H1 (cell line): ENCODE measurements at regions not wholly inside any gene's neighbourhood (a gene's known extent, or its start where the extent isn't known, plus 50 kb on each side); places are given as distances from the start of the nearest gene placed in this dataset.

ENCODE experiments used
- BACH1 ChIP-seq: IDR thresholded peaks from 2 replicates; pipeline ENCODE4 v1.6.1; 2012; ENCODE audit warnings: low read length, improper control_type of control experiment
- BRCA1 ChIP-seq: IDR thresholded peaks from 2 replicates; pipeline ENCODE4 v1.6.1; 2012; ENCODE audit warnings: low read depth, low read length, improper control_type of control experiment
- CTBP2 ChIP-seq: IDR thresholded peaks from 2 replicates; pipeline ENCODE4 v1.7.0; 2011; ENCODE audit warnings: borderline replicate concordance, mild to moderate bottlenecking, moderate library complexity, mixed read lengths, low read length; ENCODE audit not compliant: insufficient read depth, insufficient read length
- E2F6 ChIP-seq: IDR thresholded peaks from 2 replicates; pipeline ENCODE4 v1.6.1; 2012; ENCODE audit warnings: inconsistent platforms
- EP300 ChIP-seq, 2 experiments: IDR thresholded peaks; 1 replicate in 1 of 2; 2 replicates in 1 of 2; pipeline ENCODE4 v1.6.1; 2011 to 2012; ENCODE audit warnings: low read depth in 2 of 2, low read length in 2 of 2, mild to moderate bottlenecking in 2 of 2, borderline replicate concordance in 1 of 2, inconsistent platforms in 1 of 2, moderate library complexity in 1 of 2
- FOSL1 ChIP-seq: IDR thresholded peaks from 2 replicates; pipeline ENCODE4 v1.6.1; 2011; ENCODE audit warnings: mild to moderate bottlenecking, low read depth, low read length, moderate library complexity; ENCODE audit not compliant: insufficient read depth
- GTF2F1 ChIP-seq: IDR thresholded peaks from 2 replicates; pipeline ENCODE4 v1.6.1; 2012; ENCODE audit warnings: low read depth, low read length, improper control_type of control experiment, borderline replicate concordance
- HDAC2 ChIP-seq, 2 experiments: fragments of 300-600 bp in 1 of 2; sonication (generic) in 1 of 2; IDR thresholded peaks; 2 replicates each; pipeline ENCODE4 v1.6.1; 2011 to 2012; ENCODE audit warnings: low read depth in 2 of 2, low read length in 2 of 2, mild to moderate bottlenecking in 2 of 2, moderate library complexity in 2 of 2, borderline replicate concordance in 1 of 2, inconsistent platforms in 1 of 2
- JUND ChIP-seq: IDR thresholded peaks from 2 replicates; pipeline ENCODE4 v1.6.1; 2011; ENCODE audit warnings: mild to moderate bottlenecking, improper control_type of control experiment, low read length
- KDM5A ChIP-seq: fragments of 200-600 bp; IDR thresholded peaks from 2 replicates; pipeline ENCODE4 v1.7.1; 2012; ENCODE audit warnings: mild to moderate bottlenecking, low read length, inconsistent platforms, mixed read lengths
- MAFK ChIP-seq: IDR thresholded peaks from 2 replicates; pipeline ENCODE4 v1.6.1; 2012; ENCODE audit warnings: low read depth, mild to moderate bottlenecking, improper control_type of control experiment, low read length
- POLR2A ChIP-seq, 2 experiments: IDR thresholded peaks; 1 replicate in 1 of 2; 2 replicates in 1 of 2; pipeline ENCODE4 v1.6.1; 2011; ENCODE audit warnings: low read depth in 2 of 2, low read length in 2 of 2, mild to moderate bottlenecking in 2 of 2; ENCODE audit errors: control extremely low read depth in 1 of 2
- RFX5 ChIP-seq: IDR thresholded peaks from 2 replicates; pipeline ENCODE4 v1.6.1; 2011; ENCODE audit warnings: low read depth, low read length, improper control_type of control experiment, borderline replicate concordance
- SIX5 ChIP-seq: IDR thresholded peaks from 2 replicates; pipeline ENCODE4 v1.6.1; 2011; ENCODE audit warnings: mild to moderate bottlenecking, low read depth, low read length
- SUZ12 ChIP-seq: fragments of 200-600 bp; sonication (generic); IDR thresholded peaks from 2 replicates; pipeline ENCODE4 v1.6.1; 2012; ENCODE audit warnings: mild to moderate bottlenecking, inconsistent platforms, low read length, moderate library complexity, mixed read lengths
- TAF7 ChIP-seq: optimal IDR thresholded peaks from 2 replicates; pipeline ENCODE3; 2011; ENCODE audit warnings: low read depth, mild to moderate bottlenecking, inconsistent platforms, low read length, moderate library complexity, borderline replicate concordance
- TBP ChIP-seq: IDR thresholded peaks from 2 replicates; pipeline ENCODE4 v1.6.1; 2011; ENCODE audit warnings: low read depth, low read length, improper control_type of control experiment
- TF ChIP-seq, protein P1 (sequence below): IDR thresholded peaks from 2 replicates; pipeline ENCODE4 v1.6.1; 2012; ENCODE audit warnings: low read length, inconsistent platforms

- no peak for TF ChIP-seq GTF2F1
- TF ChIP-seq BRCA1, result no peak
- no peak for TF ChIP-seq CTBP2
- TF ChIP-seq KDM5A, result no peak
- TF ChIP-seq RFX5, result no peak
- peak; percentile 23 for TF ChIP-seq TAF7
- TF ChIP-seq FOSL1, result no peak
- TF ChIP-seq POLR2A (IDR thresholded peaks at IDR 0.05; ENCODE audit: control extremely low read depth in 1 of 2, low read depth in 2 of 2, low read length in 2 of 2), result no peak
- TF ChIP-seq MAFK, result no peak
- no peak for TF ChIP-seq EP300 (IDR thresholded peaks at IDR 0.05; ENCODE audit: borderline replicate concordance in 1 of 2, low read depth in 2 of 2, low read length in 2 of 2)
- TF ChIP-seq HDAC2 (IDR thresholded peaks at IDR 0.05; ENCODE audit: borderline replicate concordance in 1 of 2, low read depth in 2 of 2, low read length in 2 of 2), result 0 out of 4 replicates have a peak, but pooled peaks of 1 of the 2 experiments have one; percentile 15
- TF ChIP-seq, protein P1, sequence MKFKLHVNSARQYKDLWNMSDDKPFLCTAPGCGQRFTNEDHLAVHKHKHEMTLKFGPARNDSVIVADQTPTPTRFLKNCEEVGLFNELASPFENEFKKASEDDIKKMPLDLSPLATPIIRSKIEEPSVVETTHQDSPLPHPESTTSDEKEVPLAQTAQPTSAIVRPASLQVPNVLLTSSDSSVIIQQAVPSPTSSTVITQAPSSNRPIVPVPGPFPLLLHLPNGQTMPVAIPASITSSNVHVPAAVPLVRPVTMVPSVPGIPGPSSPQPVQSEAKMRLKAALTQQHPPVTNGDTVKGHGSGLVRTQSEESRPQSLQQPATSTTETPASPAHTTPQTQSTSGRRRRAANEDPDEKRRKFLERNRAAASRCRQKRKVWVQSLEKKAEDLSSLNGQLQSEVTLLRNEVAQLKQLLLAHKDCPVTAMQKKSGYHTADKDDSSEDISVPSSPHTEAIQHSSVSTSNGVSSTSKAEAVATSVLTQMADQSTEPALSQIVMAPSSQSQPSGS, result no peak
- no peak for TF ChIP-seq SUZ12
- no peak for TF ChIP-seq JUND
- TF ChIP-seq TBP, result peak; percentile 36; the same call in 1 of the 2 replicates
- TF ChIP-seq E2F6, result no peak
- no peak for TF ChIP-seq SIX5
- peak; percentile 55; the same call in 1 of the 2 replicates for TF ChIP-seq BACH1
Observed at GRCh38 chr18:77899972-77900754, 650.5 kb downstream of the GALR1 start (continued).
